Keratinocyte (primary cell): ENCODE measurements at regions not wholly inside any gene's neighbourhood (a gene's known extent, or its start where the extent isn't known, plus 50 kb on each side); places are given as distances from the start of the nearest gene placed in this dataset.

Experiments
- DNase-seq: peaks from one replicate; pipeline ENCODE4 v3.0.0-alpha.2; 2011; ENCODE audit warnings: low read depth, missing footprints, low spot score
- FAIRE-seq: peaks from 2 replicates; lab custom pipeline; 2011; peaks lifted over from hg19 to GRCh38; lab: Jason Lieb, UNC
- H2AFZ ChIP-seq: 2 replicates; pipeline ENCODE4 v1.6.0; 2012; ENCODE audit warnings: low read length, control low read depth, inconsistent platforms; ENCODE audit not compliant: control insufficient read depth
- H3K27ac ChIP-seq: 2 replicates; pipeline ENCODE4 v1.5.1; 2011; ENCODE audit warnings: low read length; ENCODE audit not compliant: control insufficient read depth, insufficient read depth
- H3K27me3 ChIP-seq: 3 replicates; pipeline ENCODE4 v1.6.0; 2011; ENCODE audit warnings: low read length; ENCODE audit not compliant: control insufficient read depth, insufficient read depth; ENCODE audit errors: extremely low read depth
- H3K36me3 ChIP-seq, 2 experiments: 2 replicates in 1 of 2; 3 replicates in 1 of 2; pipeline ENCODE4 v1.5.1; 2011; ENCODE audit warnings: low read length in 2 of 2, mild to moderate bottlenecking in 1 of 2; ENCODE audit not compliant: control insufficient read depth in 2 of 2, insufficient read depth in 2 of 2; ENCODE audit errors: extremely low read depth in 1 of 2
- H3K4me1 ChIP-seq: 3 replicates; pipeline ENCODE4 v1.5.1; 2011; ENCODE audit warnings: low read length; ENCODE audit not compliant: control insufficient read depth, insufficient read depth; ENCODE audit errors: extremely low read depth
- H3K4me2 ChIP-seq: 3 replicates; pipeline ENCODE4 v1.6.0; 2011; ENCODE audit warnings: low read depth, low read length; ENCODE audit not compliant: control insufficient read depth, insufficient read depth; ENCODE audit errors: extremely low read depth
- H3K4me3 ChIP-seq, 3 experiments: fragments of 200-600 bp in 1 of 3; sonication (generic) in 1 of 3; 2 replicates in 2 of 3; 3 replicates in 1 of 3; pipeline ENCODE4 v1.5.1; 2011 to 2016; ENCODE audit warnings: low read length in 3 of 3, mild to moderate bottlenecking in 3 of 3, control low read depth in 2 of 3, inconsistent platforms in 1 of 3, low read depth in 1 of 3, mixed read lengths in 1 of 3, mixed run types in 1 of 3, moderate library complexity in 1 of 3; ENCODE audit not compliant: control insufficient read depth in 2 of 3, insufficient read depth in 2 of 3; ENCODE audit errors: extremely low read depth in 1 of 3
- H3K79me2 ChIP-seq: 2 replicates; pipeline ENCODE4 v1.6.0; 2012; ENCODE audit warnings: low read length; ENCODE audit not compliant: control insufficient read depth, insufficient read depth
- H3K9ac ChIP-seq: 3 replicates; pipeline ENCODE4 v1.6.0; 2011; ENCODE audit warnings: low read length; ENCODE audit not compliant: control insufficient read depth, insufficient read depth; ENCODE audit errors: extremely low read depth
- H3K9me1 ChIP-seq: 3 replicates; pipeline ENCODE4 v1.6.0; 2011; ENCODE audit warnings: low read length; ENCODE audit not compliant: control insufficient read depth, insufficient read depth; ENCODE audit errors: extremely low read depth
- H3K9me3 ChIP-seq: 2 replicates; pipeline ENCODE4 v1.5.1; 2012; ENCODE audit warnings: low read depth, low read length; ENCODE audit not compliant: control insufficient read depth
- H4K20me1 ChIP-seq: 3 replicates; pipeline ENCODE4 v1.6.0; 2011; ENCODE audit warnings: low read length; ENCODE audit not compliant: control insufficient read depth, insufficient read depth; ENCODE audit errors: extremely low read depth
- CTCF ChIP-seq, 3 experiments: IDR thresholded peaks in 1 of 3; conservative IDR thresholded peaks in 1 of 3; optimal IDR thresholded peaks in 1 of 3; 2 replicates in 2 of 3; 3 replicates in 1 of 3; pipeline versions ENCODE3 to v1.5.1; 2011; ENCODE audit warnings: low read length in 3 of 3, mild to moderate bottlenecking in 3 of 3, moderate library complexity in 2 of 3, control low read depth in 1 of 3, inconsistent platforms in 1 of 3; ENCODE audit not compliant: insufficient read depth in 2 of 3; ENCODE audit errors: extremely low read depth in 1 of 3
- EZH2 ChIP-seq: IDR thresholded peaks from one replicate; pipeline ENCODE4 v1.6.1; 2012; ENCODE audit warnings: inconsistent platforms, mild to moderate bottlenecking, low read length, moderate library complexity
- dilution Hi-C: fragments of 300-500 bp; cut with MboI; formaldehyde crosslinking; loops from one replicate; pipeline ENCODE4 v1.7.0; 2020; ENCODE audit warnings: low sequenced_read_pairs; ENCODE audit not compliant: extremely low pct_ligation_motif_present

- Histone ChIP-seq H3K4me1 (peaks cover 11% of the 10 kb centered on the region), H4K20me1 (no peaks in the 10 kb centered on the region), H3K4me2 (no peak overlapping the region), H2AFZ (no peak overlapping the region), H3K27ac (no peak overlapping the region), H3K9me3 (no peaks in the 10 kb centered on the region), H3K27me3 (no peaks in the 10 kb centered on the region), H3K79me2 (no peaks in the 10 kb centered on the region), H3K9me1 (no peaks in the 10 kb centered on the region), H3K36me3 (no peaks in the 10 kb centered on the region), H3K9ac (no peak overlapping the region), H3K4me3 (no peak overlapping the region)
- peak; percentile 90 to 98 (median 92) for TF ChIP-seq CTCF (optimal IDR thresholded peaks at IDR 0.05 in 1 of 3, IDR thresholded peaks at IDR 0.05 in 1 of 3, conservative IDR thresholded peaks at IDR 0.05 in 1 of 3; ENCODE audit: extremely low read depth in 1 of 3, insufficient read depth in 2 of 3, low read length in 3 of 3)
- no peak for TF ChIP-seq EZH2
- DNase-seq (peak; percentile 32), FAIRE-seq (peak; percentile 87)
- dilution Hi-C loops: no loop called here
Measured at GRCh38 chr20:39874049-39874893, 814.8 kb downstream of the MAFB start.

GRCh38 chr20:39873286-39873685, 815.8 kb downstream of the MAFB start:
- DNase-seq (no peak), FAIRE-seq (no peak)
- Histone ChIP-seq H3K4me1 (peaks cover 1% of the 10 kb centered on the region), H2AFZ (no peak overlapping the region), H3K36me3 (no peaks in the 10 kb centered on the region), H3K9me3 (no peaks in the 10 kb centered on the region), H3K27ac (no peak overlapping the region), H3K27me3 (no peaks in the 10 kb centered on the region), H3K79me2 (no peaks in the 10 kb centered on the region), H4K20me1 (no peaks in the 10 kb centered on the region), H3K9me1 (no peaks in the 10 kb centered on the region), H3K9ac (no peak overlapping the region), H3K4me3 (no peak overlapping the region), H3K4me2 (no peak overlapping the region)
- no peak for TF ChIP-seq EZH2
- TF ChIP-seq CTCF (optimal IDR thresholded peaks at IDR 0.05 in 1 of 3, IDR thresholded peaks at IDR 0.05 in 1 of 3, conservative IDR thresholded peaks at IDR 0.05 in 1 of 3; ENCODE audit: extremely low read depth in 1 of 3, insufficient read depth in 2 of 3, low read length in 3 of 3): no peak
- dilution Hi-C loops: no loop called here
